ENCODE measurements at regions not wholly inside any gene's neighbourhood (a gene's known extent, or its start where the extent isn't known, plus 50 kb on each side); places are given as distances from the start of the nearest gene placed in this dataset.
A peak's percentile ranks its signal among the peaks of the same experiment; 100 is the strongest.
"Not testable (repeated sequence)": the region's sequence is repeated elsewhere in the genome, so short reads cannot be mapped to it uniquely, and the experiment has no call there.

- no peaks in the 10 kb centered on the region for H3K4me1 ChIP-seq (ENCODE audit: control insufficient read depth in 2 of 2, insufficient read depth in 2 of 2, low read length in 2 of 2)
- no peak overlapping the region for H3K4me3 ChIP-seq (ENCODE audit: low read length in 2 of 2)
- no peaks in the 10 kb centered on the region for H3K27me3 ChIP-seq (ENCODE audit: control insufficient read depth in 2 of 2, insufficient read depth in 2 of 2, low read length in 2 of 2)
- no peaks in the 10 kb centered on the region for H3K9me3 ChIP-seq (ENCODE audit: control insufficient read depth in 2 of 2, low read length in 2 of 2)
- H3K27ac ChIP-seq (ENCODE audit: low read depth in 2 of 2, low read length in 2 of 2) = peak overlapping the region in 1 of 2 donors; percentile 9
- no peaks in the 10 kb centered on the region for H3K36me3 ChIP-seq (ENCODE audit: control insufficient read depth in 2 of 2, insufficient read depth in 2 of 2, low read length in 2 of 2)
- H3K9ac ChIP-seq (ENCODE audit: low read depth in 1 of 2, low read length in 2 of 2) = no peak overlapping the region
Measured at GRCh38 chr5:112532654-112533360, 113.7 kb upstream of the EPB41L4A start.

- Histone ChIP-seq H3K9me3 (ENCODE audit: control insufficient read depth in 2 of 2, low read length in 2 of 2) (no peaks in the 10 kb centered on the region), H3K9ac (ENCODE audit: low read depth in 1 of 2, low read length in 2 of 2) (no peak overlapping the region), H3K4me1 (ENCODE audit: control insufficient read depth in 2 of 2, insufficient read depth in 2 of 2, low read length in 2 of 2) (no peaks in the 10 kb centered on the region), H3K27ac (ENCODE audit: low read depth in 2 of 2, low read length in 2 of 2) (no peak overlapping the region), H3K27me3 (ENCODE audit: control insufficient read depth in 2 of 2, insufficient read depth in 2 of 2, low read length in 2 of 2) (no peaks in the 10 kb centered on the region), H3K36me3 (ENCODE audit: control insufficient read depth in 2 of 2, insufficient read depth in 2 of 2, low read length in 2 of 2) (no peaks in the 10 kb centered on the region), H3K4me3 (ENCODE audit: low read length in 2 of 2) (no peak overlapping the region)
Measured at GRCh38 chr5:112533362-112533761, 114.3 kb upstream of the EPB41L4A start.

- H3K9ac ChIP-seq (ENCODE audit: low read depth in 1 of 2, low read length in 2 of 2) = no peak overlapping the region
- no peak overlapping the region for H3K27ac ChIP-seq (ENCODE audit: low read depth in 2 of 2, low read length in 2 of 2)
- H3K4me1 ChIP-seq (ENCODE audit: control insufficient read depth in 2 of 2, insufficient read depth in 2 of 2, low read length in 2 of 2) = no peaks in the 10 kb centered on the region
- no peaks in the 10 kb centered on the region for H3K36me3 ChIP-seq (ENCODE audit: control insufficient read depth in 2 of 2, insufficient read depth in 2 of 2, low read length in 2 of 2)
- H3K27me3 ChIP-seq (ENCODE audit: control insufficient read depth in 2 of 2, insufficient read depth in 2 of 2, low read length in 2 of 2) = no peaks in the 10 kb centered on the region
- no peaks in the 10 kb centered on the region for H3K9me3 ChIP-seq (ENCODE audit: control insufficient read depth in 2 of 2, low read length in 2 of 2)
- H3K4me3 ChIP-seq (ENCODE audit: low read length in 2 of 2) = no peak overlapping the region
Measured at GRCh38 chr5:112534067-112534583, 115.0 kb upstream of the EPB41L4A start.

GRCh38 chr5:112534611-112535255 lies 115.7 kb upstream of the EPB41L4A start:
- Histone ChIP-seq H3K27ac (ENCODE audit: low read depth in 2 of 2, low read length in 2 of 2) (no peak overlapping the region), H3K9ac (ENCODE audit: low read depth in 1 of 2, low read length in 2 of 2) (no peak overlapping the region), H3K36me3 (ENCODE audit: control insufficient read depth in 2 of 2, insufficient read depth in 2 of 2, low read length in 2 of 2) (no peaks in the 10 kb centered on the region), H3K4me1 (ENCODE audit: control insufficient read depth in 2 of 2, insufficient read depth in 2 of 2, low read length in 2 of 2) (no peaks in the 10 kb centered on the region), H3K27me3 (ENCODE audit: control insufficient read depth in 2 of 2, insufficient read depth in 2 of 2, low read length in 2 of 2) (no peaks in the 10 kb centered on the region), H3K4me3 (ENCODE audit: low read length in 2 of 2) (no peak overlapping the region), H3K9me3 (ENCODE audit: control insufficient read depth in 2 of 2, low read length in 2 of 2) (no peaks in the 10 kb centered on the region)

- Histone ChIP-seq H3K9me3 (ENCODE audit: control insufficient read depth in 2 of 2, low read length in 2 of 2) (no peaks in the 10 kb centered on the region), H3K4me3 (ENCODE audit: low read length in 2 of 2) (no peak overlapping the region), H3K36me3 (ENCODE audit: control insufficient read depth in 2 of 2, insufficient read depth in 2 of 2, low read length in 2 of 2) (no peaks in the 10 kb centered on the region), H3K4me1 (ENCODE audit: control insufficient read depth in 2 of 2, insufficient read depth in 2 of 2, low read length in 2 of 2) (no peaks in the 10 kb centered on the region), H3K27me3 (ENCODE audit: control insufficient read depth in 2 of 2, insufficient read depth in 2 of 2, low read length in 2 of 2) (no peaks in the 10 kb centered on the region), H3K27ac (ENCODE audit: low read depth in 2 of 2, low read length in 2 of 2) (no peak overlapping the region), H3K9ac (ENCODE audit: low read depth in 1 of 2, low read length in 2 of 2) (no peak overlapping the region)
Measured at GRCh38 chr5:112535356-112535755, 116.3 kb upstream of the EPB41L4A start.

- not testable (repeated sequence) for H3K4me1 ChIP-seq (ENCODE audit: control insufficient read depth in 2 of 2, insufficient read depth in 2 of 2, low read length in 2 of 2); H3K27ac ChIP-seq (ENCODE audit: low read depth in 2 of 2, low read length in 2 of 2); H3K27me3 ChIP-seq (ENCODE audit: control insufficient read depth in 2 of 2, insufficient read depth in 2 of 2, low read length in 2 of 2); H3K4me3 ChIP-seq (ENCODE audit: low read length in 2 of 2); H3K9me3 ChIP-seq (ENCODE audit: control insufficient read depth in 2 of 2, low read length in 2 of 2); H3K9ac ChIP-seq (ENCODE audit: low read depth in 1 of 2, low read length in 2 of 2); H3K36me3 ChIP-seq (ENCODE audit: control insufficient read depth in 2 of 2, insufficient read depth in 2 of 2, low read length in 2 of 2)
Measured at GRCh38 chr5:112544558-112544957, 125.5 kb upstream of the EPB41L4A start.

- Histone ChIP-seq H3K27me3 (ENCODE audit: control insufficient read depth in 2 of 2, insufficient read depth in 2 of 2, low read length in 2 of 2) (no peaks in the 10 kb centered on the region), H3K27ac (ENCODE audit: low read depth in 2 of 2, low read length in 2 of 2) (no peak overlapping the region), H3K4me1 (ENCODE audit: control insufficient read depth in 2 of 2, insufficient read depth in 2 of 2, low read length in 2 of 2) (no peaks in the 10 kb centered on the region), H3K9me3 (ENCODE audit: control insufficient read depth in 2 of 2, low read length in 2 of 2) (no peaks in the 10 kb centered on the region), H3K4me3 (ENCODE audit: low read length in 2 of 2) (no peak overlapping the region), H3K9ac (ENCODE audit: low read depth in 1 of 2, low read length in 2 of 2) (no peak overlapping the region), H3K36me3 (ENCODE audit: control insufficient read depth in 2 of 2, insufficient read depth in 2 of 2, low read length in 2 of 2) (no peaks in the 10 kb centered on the region)
Measured at GRCh38 chr5:112546946-112547592, 128.0 kb upstream of the EPB41L4A start.

- no peak overlapping the region for H3K4me3 ChIP-seq (ENCODE audit: low read length in 2 of 2)
- H3K27me3 ChIP-seq (ENCODE audit: control insufficient read depth in 2 of 2, insufficient read depth in 2 of 2, low read length in 2 of 2) = no peaks in the 10 kb centered on the region
- no peaks in the 10 kb centered on the region for H3K9me3 ChIP-seq (ENCODE audit: control insufficient read depth in 2 of 2, low read length in 2 of 2)
- no peak overlapping the region for H3K27ac ChIP-seq (ENCODE audit: low read depth in 2 of 2, low read length in 2 of 2)
- H3K9ac ChIP-seq (ENCODE audit: low read depth in 1 of 2, low read length in 2 of 2) = no peak overlapping the region
- H3K4me1 ChIP-seq (ENCODE audit: control insufficient read depth in 2 of 2, insufficient read depth in 2 of 2, low read length in 2 of 2) = no peaks in the 10 kb centered on the region
- no peaks in the 10 kb centered on the region for H3K36me3 ChIP-seq (ENCODE audit: control insufficient read depth in 2 of 2, insufficient read depth in 2 of 2, low read length in 2 of 2)
Measured at GRCh38 chr5:112548246-112548881, 129.3 kb upstream of the EPB41L4A start.

GRCh38 chr5:112549127-112549526 lies 130.1 kb upstream of the EPB41L4A start:
- no peaks in the 10 kb centered on the region for H3K4me1 ChIP-seq (ENCODE audit: control insufficient read depth in 2 of 2, insufficient read depth in 2 of 2, low read length in 2 of 2)
- H3K27ac ChIP-seq (ENCODE audit: low read depth in 2 of 2, low read length in 2 of 2) = no peak overlapping the region
- no peaks in the 10 kb centered on the region for H3K27me3 ChIP-seq (ENCODE audit: control insufficient read depth in 2 of 2, insufficient read depth in 2 of 2, low read length in 2 of 2)
- no peaks in the 10 kb centered on the region for H3K36me3 ChIP-seq (ENCODE audit: control insufficient read depth in 2 of 2, insufficient read depth in 2 of 2, low read length in 2 of 2)
- H3K4me3 ChIP-seq (ENCODE audit: low read length in 2 of 2) = no peak overlapping the region
- H3K9ac ChIP-seq (ENCODE audit: low read depth in 1 of 2, low read length in 2 of 2) = no peak overlapping the region
- H3K9me3 ChIP-seq (ENCODE audit: control insufficient read depth in 2 of 2, low read length in 2 of 2) = no peaks in the 10 kb centered on the region

All from mucosa of rectum (tissue), 2 donors.